Non-pigmented ciliary epithelial cell (primary cell): ENCODE measurements at regions not wholly inside any gene's neighbourhood (a gene's known extent, or its start where the extent isn't known, plus 50 kb on each side); places are given as distances from the start of the nearest gene placed in this dataset.
"Not testable (repeated sequence)": the region's sequence is repeated elsewhere in the genome, so short reads cannot be mapped to it uniquely, and the experiment has no call there.

Experiments
- DNase-seq: peaks from one replicate; pipeline ENCODE4 v3.0.0-alpha.2; 2010; ENCODE audit warnings: low read depth

- DNase-seq: not testable (repeated sequence)
These were observed 102.8 kb upstream of the OSBPL11 start for GRCh38 chr3:125697979-125698640.

GRCh38 chr3:125715651-125716050, 120.4 kb upstream of the OSBPL11 start:
- no peak for DNase-seq

- DNase-seq: peak; percentile 3
These were observed 136.9 kb upstream of the OSBPL11 start for GRCh38 chr3:125732151-125732550.

GRCh38 chr3:125741991-125742718, 146.9 kb upstream of the OSBPL11 start:
- DNase-seq: not testable (repeated sequence)

- DNase-seq: peak; percentile 6
These were observed 147.5 kb upstream of the OSBPL11 start for GRCh38 chr3:125742845-125743244.

- DNase-seq: not testable (repeated sequence)
These were observed 161.8 kb upstream of the OSBPL11 start for GRCh38 chr3:125757050-125757449.

- DNase-seq: not testable (repeated sequence)
These were observed 163.4 kb upstream of the OSBPL11 start for GRCh38 chr3:125758641-125759130.

GRCh38 chr3:125762601-125763000, 167.3 kb upstream of the OSBPL11 start:
- not testable (repeated sequence) for DNase-seq

- DNase-seq: not testable (repeated sequence)
These were observed 171.1 kb upstream of the OSBPL11 start for GRCh38 chr3:125766285-125766826.

- not testable (repeated sequence) for DNase-seq
These were observed 171.6 kb upstream of the OSBPL11 start for GRCh38 chr3:125766931-125767330.

GRCh38 chr3:125767641-125768040, 172.3 kb upstream of the OSBPL11 start:
- no peak for DNase-seq

GRCh38 chr3:125768821-125769220, 173.5 kb upstream of the OSBPL11 start:
- not testable (repeated sequence) for DNase-seq

- not testable (repeated sequence) for DNase-seq
These were observed 176.2 kb upstream of the OSBPL11 start for GRCh38 chr3:125771506-125771905.

GRCh38 chr3:125774433-125775034, 179.2 kb upstream of the OSBPL11 start:
- not testable (repeated sequence) for DNase-seq

- DNase-seq: not testable (repeated sequence)
These were observed 179.8 kb upstream of the OSBPL11 start for GRCh38 chr3:125775106-125775505.

- DNase-seq: not testable (repeated sequence)
These were observed 180.5 kb upstream of the OSBPL11 start for GRCh38 chr3:125775606-125776294.

- DNase-seq: not testable (repeated sequence)
These were observed 184.0 kb upstream of the OSBPL11 start for GRCh38 chr3:125779276-125779675.

GRCh38 chr3:125779918-125780317, 184.6 kb upstream of the OSBPL11 start:
- DNase-seq: not testable (repeated sequence)

- DNase-seq: not testable (repeated sequence)
These were observed 186.4 kb upstream of the OSBPL11 start for GRCh38 chr3:125781678-125782077.

- not testable (repeated sequence) for DNase-seq
These were observed 178.7 kb upstream of the ROPN1B start for GRCh38 chr3:125790312-125790711.

GRCh38 chr3:125791021-125791420, 178.0 kb upstream of the ROPN1B start:
- DNase-seq: not testable (repeated sequence)

- not testable (repeated sequence) for DNase-seq
These were observed 159.0 kb upstream of the ROPN1B start for GRCh38 chr3:125810010-125810409.
